K562 (cell line): ENCODE measurements at regions not wholly inside any gene's neighbourhood (a gene's known extent, or its start where the extent isn't known, plus 50 kb on each side); places are given as distances from the start of the nearest gene placed in this dataset.

Experiments used
- ATAC-seq: fragments of 200-7000 bp; cut with Tn5 transposase; 3 replicates; pipeline ENCODE4 v1.9.1; 2020; ENCODE audit warnings: moderate library complexity
- BruUV-seq: library from RNA; stranded (reverse); fragments of 400-500 nt; replicated peaks from 2 replicates; lab custom pipeline; 2021; lab: Mats Ljungman, UMichigan
- CTCF ChIA-PET: fragments of 300-600 bp; formaldehyde crosslinking; extraction: SDS; loops from one replicate; lab custom pipeline; 2021; ENCODE audit warnings: low intra/inter-chr PET ratio; lab: Yijun Ruan, JAX
- POLR2A ChIA-PET: fragments of 300-600, 350-650 bp; sonication (Branson Sonifier 250); formaldehyde crosslinking; extraction: SDS; loops from one replicate; lab custom pipeline; 2021; ENCODE audit warnings: antibody characterized with exemption, inconsistent platforms; lab: Yijun Ruan, JAX
- DNase-seq, 4 experiments: peaks; one replicate each; pipeline versions ENCODE4 v3.0.0 to v3.0.0-alpha.2; 2011 to 2018; ENCODE audit warnings: low spot score in 3 of 4, mixed read lengths in 3 of 4; ENCODE audit errors: extremely low read depth in 1 of 4
- FAIRE-seq: peaks from 2 replicates; lab custom pipeline; 2011; peaks lifted over from hg19 to GRCh38; lab: Jason Lieb, UNC
- H2AFZ ChIP-seq: 2 replicates; pipeline ENCODE4 v1.6.0; 2011; ENCODE audit warnings: low read depth, low read length, control low read depth, inconsistent platforms
- H3K27ac ChIP-seq: fragments of 200-600 bp; 3 replicates; pipeline ENCODE4 v1.8.0; 2011; ENCODE audit warnings: low read depth, mild to moderate bottlenecking, control low read depth, inconsistent platforms, low read length, moderate library complexity, mixed read lengths; ENCODE audit errors: extremely low read depth
- H3K27me3 ChIP-seq, 2 experiments: fragments of 300-600 bp in 1 of 2; 2 replicates in 1 of 2; 3 replicates in 1 of 2; pipeline versions ENCODE4 v1.6.0 to v1.8.0; 2011; ENCODE audit warnings: inconsistent platforms in 2 of 2, low read length in 2 of 2, mild to moderate bottlenecking in 1 of 2, mixed read lengths in 1 of 2, moderate library complexity in 1 of 2; ENCODE audit not compliant: control insufficient read depth in 2 of 2, insufficient read depth in 2 of 2
- H3K36me3 ChIP-seq: fragments of 300-600 bp; 3 replicates; pipeline ENCODE4 v1.8.0; 2011; ENCODE audit warnings: mild to moderate bottlenecking, low read length, inconsistent platforms; ENCODE audit not compliant: control insufficient read depth, insufficient read depth
- H3K4me1 ChIP-seq, 2 experiments: fragments of 200-600 bp in 1 of 2; replicated peaks in 1 of 2; 2 replicates in 1 of 2; 3 replicates in 1 of 2; pipeline versions ENCODE4 v1.5.1 to v1.8.0; 2011; ENCODE audit warnings: inconsistent platforms in 2 of 2, low read length in 2 of 2, mild to moderate bottlenecking in 1 of 2, mixed read lengths in 1 of 2, moderate library complexity in 1 of 2; ENCODE audit not compliant: control insufficient read depth in 2 of 2, insufficient read depth in 2 of 2
- H3K4me2 ChIP-seq: 2 replicates; pipeline ENCODE4 v1.6.1; 2011; ENCODE audit warnings: low read length, control low read depth, inconsistent platforms, mixed read lengths; ENCODE audit not compliant: insufficient read depth
- H3K4me3 ChIP-seq: fragments of 200-600 bp; sonication (generic), shearing (Covaris generic); 2 replicates; pipeline ENCODE4 v1.5.1; 2016; ENCODE audit warnings: control low read depth, inconsistent platforms
- H3K79me2 ChIP-seq: fragments of 200-600 bp; 3 replicates; pipeline ENCODE4 v1.8.0; 2011; ENCODE audit warnings: low read length, inconsistent platforms; ENCODE audit not compliant: control insufficient read depth, insufficient read depth
- H3K9ac ChIP-seq, 2 experiments: 2 replicates each; pipeline versions ENCODE4 v1.6.0 to v1.6.1; 2011; ENCODE audit warnings: low read depth in 2 of 2, low read length in 2 of 2, control low read depth in 1 of 2, inconsistent platforms in 1 of 2, mild to moderate bottlenecking in 1 of 2, mixed read lengths in 1 of 2; ENCODE audit not compliant: insufficient read depth in 1 of 2
- H3K9me1 ChIP-seq: one replicate; pipeline ENCODE4 v1.6.0; 2011; ENCODE audit warnings: inconsistent platforms, mild to moderate bottlenecking, low read length, moderate library complexity; ENCODE audit not compliant: control insufficient read depth, insufficient read depth
- H3K9me3 ChIP-seq: replicated peaks from 2 replicates; pipeline ENCODE4 v1.5.1; 2011; ENCODE audit warnings: low read depth, low read length, inconsistent platforms; ENCODE audit not compliant: control insufficient read depth, insufficient read depth
- H4K20me1 ChIP-seq: replicated peaks from 2 replicates; pipeline ENCODE4 v1.6.1; 2011; ENCODE audit warnings: low read length, inconsistent platforms, mixed read lengths; ENCODE audit not compliant: control insufficient read depth, insufficient read depth
- CHD7 ChIP-seq: fragments of 200-600 bp; sonication (generic); IDR thresholded peaks from one replicate; pipeline ENCODE4 v1.6.1; 2012; ENCODE audit warnings: mild to moderate bottlenecking, low read depth, low read length, inconsistent platforms
- FOXA3 ChIP-seq, 2 experiments: fragments of 450-650 bp in 1 of 2; sonication (generic) in 1 of 2; formaldehyde crosslinking; IDR thresholded peaks in 1 of 2; conservative IDR thresholded peaks in 1 of 2; 2 replicates each; pipeline versions ENCODE4 v1.4.0 to v1.8.0; 2020 to 2022; ENCODE audit warnings: mild to moderate bottlenecking in 2 of 2, missing genetic modification reagents in 1 of 2
- MBD1 ChIP-seq: fragments of 250-450 bp; sonication (Bioruptor Pico); IDR thresholded peaks from 2 replicates; pipeline ENCODE4 v1.8.0; 2022; ENCODE audit warnings: inconsistent platforms
- VEZF1 ChIP-seq: fragments of 200-800 bp; sonication (Bioruptor generic); IDR thresholded peaks from 2 replicates; pipeline ENCODE4 v1.6.1; 2017; ENCODE audit warnings: missing genetic modification characterization, missing compliant biosample characterization
- YBX1 ChIP-seq: fragments of 450-650 bp; IDR thresholded peaks from 2 replicates; pipeline ENCODE4 v1.7.1; 2016; ENCODE audit warnings: mild to moderate bottlenecking
- ZNF507 ChIP-seq: conservative IDR thresholded peaks from 2 replicates; pipeline ENCODE4 v1.6.1; 2017; ENCODE audit warnings: missing genetic modification characterization, missing compliant biosample characterization
- WGBS: fragments of 100-300 bp; shearing (Covaris generic); methylation state at CpG from one replicate; pipeline ENCODE4 v1.1.6; 2016; ENCODE audit warnings: low coverage, mixed read lengths; ENCODE audit not compliant: insufficient coverage; ENCODE audit errors: missing lambda C conversion rate; 5-methylcytosine and 5-hydroxymethylcytosine counted together
- in situ Hi-C: fragments of 300-500 bp; cut with MboI; formaldehyde crosslinking; loops from 4 replicates; pipeline ENCODE4 v1.15.0; 2018; ENCODE audit warnings: inconsistent platforms, mixed read lengths
- intact Hi-C: fragments of 100-400 bp; cut with micrococcal nuclease; formaldehyde crosslinking; loops from 2 replicates; pipeline ENCODE4 v1.14.2; 2022

GRCh38 chr4:140234697-140235060, 80.7 kb upstream of the MAML3 start:
- Histone ChIP-seq H3K4me3 (no peak overlapping the region), H3K4me1 (no peaks in the 10 kb centered on the region), H3K36me3 (no peaks in the 10 kb centered on the region), H3K4me2 (no peak overlapping the region), H4K20me1 (no peaks in the 10 kb centered on the region; the same call in 1 of the 2 replicates), H3K79me2 (no peaks in the 10 kb centered on the region), H3K27ac (no peak overlapping the region), H2AFZ (no peak overlapping the region), H3K27me3 (peaks cover 4 to 25% of the 10 kb centered on the region in 2 experiments; a peak in 4 of 5 replicates), H3K9me3 (no peaks in the 10 kb centered on the region), H3K9ac (no peak overlapping the region), H3K9me1 (no peaks in the 10 kb centered on the region)
- CTCF ChIA-PET, result no interaction called here
- in situ Hi-C loops (no loop called here), intact Hi-C loops (no loop called here)
- no peak for FAIRE-seq
- DNase-seq, result no peak
- no TSS peak for BruUV-seq
- TF ChIP-seq MBD1 (CRISPR knock-in tag), result no peak
- no peak for TF ChIP-seq ZNF507 (tag)
- no peak for TF ChIP-seq FOXA3 (CRISPR knock-in tag; conservative IDR thresholded peaks at IDR 0.05 in 1 of 2, IDR thresholded peaks at IDR 0.05 in 1 of 2)
- TF ChIP-seq YBX1, result no peak
- no peak for TF ChIP-seq VEZF1 (CRISPR knock-in tag)
- TF ChIP-seq CHD7, result no peak
- no peak for ATAC-seq
- WGBS, result 0% methylated on average over 3 of the region's 3 CpGs
- POLR2A ChIA-PET, result interaction anchor here (1.4 kb wide), 1 partner anchor 32 kb away, joined by 3 read pairs; no protein-coding TSS in a partner anchor
